BLaER1 (cell line): ENCODE measurements at regions not wholly inside any gene's neighbourhood (a gene's known extent, or its start where the extent isn't known, plus 50 kb on each side); places are given as distances from the start of the nearest gene placed in this dataset.

ENCODE experiments used
- H3K27ac ChIP-seq: shearing (Covaris generic); formaldehyde crosslinking; 2 replicates; pipeline ENCODE4 v1.8.1; 2022
- H3K27me3 ChIP-seq: shearing (Covaris generic); formaldehyde crosslinking; 2 replicates; pipeline ENCODE4 v1.8.1; 2022
- H3K36me3 ChIP-seq: shearing (Covaris generic); formaldehyde crosslinking; 2 replicates; pipeline ENCODE4 v1.8.1; 2022
- H3K4me1 ChIP-seq: shearing (Covaris generic); formaldehyde crosslinking; 2 replicates; pipeline ENCODE4 v1.8.1; 2022
- H3K4me2 ChIP-seq: shearing (Covaris generic); formaldehyde crosslinking; 2 replicates; pipeline ENCODE4 v1.8.1; 2022
- H3K4me3 ChIP-seq: shearing (Covaris generic); formaldehyde crosslinking; 2 replicates; pipeline ENCODE4 v1.8.1; 2022
- H3K9ac ChIP-seq: shearing (Covaris generic); formaldehyde crosslinking; 2 replicates; pipeline ENCODE4 v1.8.1; 2022
- H3K9me3 ChIP-seq: shearing (Covaris generic); formaldehyde crosslinking; 2 replicates; pipeline ENCODE4 v1.8.1; 2022
- H4K20me1 ChIP-seq: shearing (Covaris generic); formaldehyde crosslinking; 2 replicates; pipeline ENCODE4 v1.8.1; 2022
- Cebpa-rat ChIP-seq: shearing (Covaris generic); IDR thresholded peaks from 2 replicates; pipeline ENCODE4 v1.8.1; 2022

- Histone ChIP-seq H3K9ac (no peak overlapping the region), H4K20me1 (no peaks in the 10 kb centered on the region), H3K27ac (no peak overlapping the region), H3K4me2 (no peak overlapping the region), H3K36me3 (no peaks in the 10 kb centered on the region), H3K9me3 (peaks cover 11% of the 10 kb centered on the region), H3K4me3 (no peak overlapping the region), H3K4me1 (no peaks in the 10 kb centered on the region), H3K27me3 (no peaks in the 10 kb centered on the region)
- TF ChIP-seq Cebpa-rat = no peak
Observed at GRCh38 chr11:119823077-119823476, 94.1 kb upstream of the NECTIN1 start.

GRCh38 chr11:119816660-119817059 is 87.7 kb upstream of the NECTIN1 start:
- Histone ChIP-seq H3K36me3 (no peaks in the 10 kb centered on the region), H3K4me2 (no peak overlapping the region), H3K9me3 (no peaks in the 10 kb centered on the region), H3K4me1 (no peaks in the 10 kb centered on the region), H3K9ac (no peak overlapping the region), H4K20me1 (no peaks in the 10 kb centered on the region), H3K27me3 (no peaks in the 10 kb centered on the region), H3K27ac (no peak overlapping the region), H3K4me3 (no peak overlapping the region)
- no peak for TF ChIP-seq Cebpa-rat

- no peak for TF ChIP-seq Cebpa-rat
- H3K4me2 ChIP-seq = no peak overlapping the region
Observed at GRCh38 chr11:119814766-119815165, 85.8 kb upstream of the NECTIN1 start.

GRCh38 chr11:119810478-119811232 is 81.7 kb upstream of the NECTIN1 start:
- Histone ChIP-seq H3K36me3 (no peaks in the 10 kb centered on the region), H3K9me3 (no peaks in the 10 kb centered on the region), H4K20me1 (no peaks in the 10 kb centered on the region), H3K4me3 (no peak overlapping the region), H3K9ac (no peak overlapping the region), H3K4me1 (no peaks in the 10 kb centered on the region), H3K27me3 (no peaks in the 10 kb centered on the region), H3K27ac (no peak overlapping the region), H3K4me2 (no peak overlapping the region)
- TF ChIP-seq Cebpa-rat = no peak

More at GRCh38 chr11:119814766-119815165, 85.8 kb upstream of the NECTIN1 start:
- Histone ChIP-seq H3K9me3 (no peaks in the 10 kb centered on the region), H3K27me3 (no peaks in the 10 kb centered on the region), H3K4me1 (no peaks in the 10 kb centered on the region), H3K36me3 (no peaks in the 10 kb centered on the region), H3K27ac (no peak overlapping the region), H4K20me1 (no peaks in the 10 kb centered on the region), H3K4me3 (no peak overlapping the region), H3K9ac (no peak overlapping the region)

- Histone ChIP-seq H3K4me1 (no peaks in the 10 kb centered on the region), H3K27me3 (no peaks in the 10 kb centered on the region), H3K36me3 (no peaks in the 10 kb centered on the region), H4K20me1 (no peaks in the 10 kb centered on the region), H3K27ac (no peak overlapping the region), H3K9me3 (no peaks in the 10 kb centered on the region), H3K9ac (no peak overlapping the region), H3K4me3 (no peak overlapping the region), H3K4me2 (no peak overlapping the region)
- no peak for TF ChIP-seq Cebpa-rat
Observed at GRCh38 chr11:119809346-119809745, 80.3 kb upstream of the NECTIN1 start.

- no peaks in the 10 kb centered on the region for H3K36me3 ChIP-seq
- no peak overlapping the region for H3K4me3 ChIP-seq
- no peak overlapping the region for H3K9ac ChIP-seq
- H3K27me3 ChIP-seq = no peaks in the 10 kb centered on the region
- no peaks in the 10 kb centered on the region for H4K20me1 ChIP-seq
- H3K27ac ChIP-seq = no peak overlapping the region
- no peak for TF ChIP-seq Cebpa-rat
- no peak overlapping the region for H3K4me2 ChIP-seq
- no peaks in the 10 kb centered on the region for H3K4me1 ChIP-seq
- no peaks in the 10 kb centered on the region for H3K9me3 ChIP-seq
Observed at GRCh38 chr11:119808407-119809185, 79.6 kb upstream of the NECTIN1 start.

- no peak overlapping the region for H3K9ac ChIP-seq
- H3K27me3 ChIP-seq = no peaks in the 10 kb centered on the region
- H3K9me3 ChIP-seq = no peaks in the 10 kb centered on the region
- no peaks in the 10 kb centered on the region for H3K4me1 ChIP-seq
- no peak overlapping the region for H3K4me3 ChIP-seq
- no peak for TF ChIP-seq Cebpa-rat
- H4K20me1 ChIP-seq = no peaks in the 10 kb centered on the region
- no peak overlapping the region for H3K4me2 ChIP-seq
- H3K36me3 ChIP-seq = no peaks in the 10 kb centered on the region
- H3K27ac ChIP-seq = no peak overlapping the region
Observed at GRCh38 chr11:119807841-119808240, 78.8 kb upstream of the NECTIN1 start.

GRCh38 chr11:119807402-119807801 is 78.4 kb upstream of the NECTIN1 start:
- H3K27me3 ChIP-seq = no peaks in the 10 kb centered on the region
- H3K9me3 ChIP-seq = no peaks in the 10 kb centered on the region
- no peak overlapping the region for H3K9ac ChIP-seq
- no peak for TF ChIP-seq Cebpa-rat
- no peaks in the 10 kb centered on the region for H4K20me1 ChIP-seq
- no peaks in the 10 kb centered on the region for H3K36me3 ChIP-seq
- no peaks in the 10 kb centered on the region for H3K4me1 ChIP-seq
- H3K4me3 ChIP-seq = no peak overlapping the region
- H3K27ac ChIP-seq = no peak overlapping the region
- no peak overlapping the region for H3K4me2 ChIP-seq

GRCh38 chr11:119806064-119806915 is 77.3 kb upstream of the NECTIN1 start:
- no peak overlapping the region for H3K9ac ChIP-seq
- no peaks in the 10 kb centered on the region for H3K27me3 ChIP-seq
- no peak for TF ChIP-seq Cebpa-rat
- no peaks in the 10 kb centered on the region for H3K4me1 ChIP-seq
- H3K4me3 ChIP-seq = no peak overlapping the region
- no peaks in the 10 kb centered on the region for H3K36me3 ChIP-seq
- no peaks in the 10 kb centered on the region for H4K20me1 ChIP-seq
- H3K9me3 ChIP-seq = no peaks in the 10 kb centered on the region
- no peak overlapping the region for H3K27ac ChIP-seq
- no peak overlapping the region for H3K4me2 ChIP-seq

- TF ChIP-seq Cebpa-rat = no peak
- H3K9me3 ChIP-seq = no peaks in the 10 kb centered on the region
- H3K9ac ChIP-seq = no peak overlapping the region
- no peak overlapping the region for H3K4me3 ChIP-seq
- H3K36me3 ChIP-seq = no peaks in the 10 kb centered on the region
- H3K27ac ChIP-seq = no peak overlapping the region
- H3K27me3 ChIP-seq = no peaks in the 10 kb centered on the region
- no peaks in the 10 kb centered on the region for H3K4me1 ChIP-seq
- no peaks in the 10 kb centered on the region for H4K20me1 ChIP-seq
- H3K4me2 ChIP-seq = no peak overlapping the region
Observed at GRCh38 chr11:119805663-119806062, 76.7 kb upstream of the NECTIN1 start.
